NCI-H2107 (cell line): ENCODE measurements at regions not wholly inside any gene's neighbourhood (a gene's known extent, or its start where the extent isn't known, plus 50 kb on each side); places are given as distances from the start of the nearest gene placed in this dataset.
A peak's percentile ranks its signal among the peaks of the same experiment; 100 is the strongest.

ENCODE experiments used
- DNase-seq: peaks from one replicate; lab custom pipeline; 2025; lab: John Stamatoyannopoulos, UW

DNA sequence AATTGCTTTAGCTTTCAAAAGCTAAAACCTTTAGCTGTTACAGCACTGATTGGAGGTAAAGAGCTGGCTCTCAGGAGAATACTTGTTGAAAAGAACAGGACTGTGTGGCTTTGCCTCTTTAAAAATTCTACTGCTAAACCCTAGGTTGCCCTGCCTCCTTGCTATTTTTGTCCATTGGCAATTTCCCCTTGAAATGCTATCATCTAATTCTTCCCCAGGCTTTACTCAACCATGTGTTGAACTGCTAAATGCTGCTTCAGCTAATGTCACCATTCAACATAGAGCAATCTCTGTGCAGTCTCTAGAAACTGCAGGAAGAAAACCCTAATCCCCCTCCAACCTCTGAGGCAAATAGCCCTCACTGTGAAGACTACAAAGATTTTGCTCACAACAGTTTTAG lies 203.7 kb upstream of the ARX start:
- no peak for DNase-seq

DNA sequence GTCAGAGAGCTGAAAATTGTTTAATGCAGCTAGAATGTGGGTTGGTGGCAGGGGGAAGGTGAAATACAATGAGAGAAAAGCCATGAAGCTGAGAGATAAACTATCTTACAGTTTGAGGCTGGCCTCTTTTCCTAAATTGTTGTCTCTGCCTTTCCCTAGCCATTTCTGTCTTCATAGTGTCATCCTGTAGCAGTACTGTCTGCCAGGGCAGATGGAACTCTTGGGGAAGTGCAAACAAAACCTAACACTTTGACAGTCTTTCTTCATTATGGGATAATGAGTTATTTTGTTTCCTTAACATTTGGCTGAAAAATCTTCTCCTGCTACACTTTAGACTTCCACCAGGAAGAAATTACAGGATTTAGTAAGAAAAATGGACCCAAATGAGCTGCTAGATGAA lies 197.8 kb upstream of the ARX start:
- DNase-seq = no peak

DNA sequence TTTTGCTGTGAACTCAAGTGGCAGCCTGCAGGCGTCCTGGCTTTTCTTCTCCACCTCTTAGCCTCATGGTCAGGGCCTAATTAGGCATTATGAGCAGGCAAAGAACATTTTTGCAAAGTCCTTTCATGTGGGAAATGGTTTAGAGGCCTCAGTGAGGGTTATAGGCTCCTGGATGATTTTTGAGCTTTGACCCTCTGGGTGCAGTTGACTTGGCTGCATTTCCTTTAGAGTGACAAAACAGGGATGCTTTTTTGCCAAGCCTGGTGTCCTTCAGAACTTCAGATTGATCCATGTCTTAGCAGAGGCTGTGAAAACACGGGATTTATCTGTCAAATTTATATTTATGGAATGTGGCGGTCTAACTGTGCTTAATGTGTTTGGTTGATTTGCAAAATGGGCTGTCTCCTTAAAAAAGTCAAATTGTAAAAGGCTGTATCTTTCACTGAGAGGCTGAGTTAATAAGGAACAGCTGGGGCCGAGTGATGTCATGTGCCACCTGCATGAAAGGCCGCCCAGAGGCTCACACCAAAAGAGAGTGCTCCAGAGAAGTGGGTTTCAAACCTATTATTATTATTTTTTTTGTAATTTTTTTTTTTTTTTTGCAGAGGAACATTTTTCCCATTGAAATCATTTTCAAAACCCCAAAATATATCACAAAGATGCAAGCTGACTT lies 192.2 kb upstream of the ARX start:
- DNase-seq = no peak

DNA sequence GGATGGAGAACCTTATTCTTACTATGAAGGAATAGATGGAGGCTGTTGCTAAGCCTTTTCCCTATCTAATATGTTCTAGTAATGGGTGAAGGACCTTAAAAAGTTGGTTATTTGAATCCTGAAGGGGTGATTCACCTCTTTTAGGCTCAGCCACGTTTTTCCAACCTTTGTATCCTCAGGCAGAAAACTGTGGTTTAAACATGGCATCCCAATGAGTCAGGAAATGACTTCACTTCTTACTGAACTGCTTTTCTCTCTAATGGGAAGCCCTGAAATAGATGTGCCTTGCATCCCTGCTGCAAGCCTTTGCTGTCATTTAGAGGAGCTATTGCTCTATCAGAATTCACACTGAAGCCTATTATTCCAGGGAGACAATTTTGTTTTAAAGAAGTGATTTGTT lies 191.0 kb upstream of the ARX start:
- DNase-seq = no peak

DNA sequence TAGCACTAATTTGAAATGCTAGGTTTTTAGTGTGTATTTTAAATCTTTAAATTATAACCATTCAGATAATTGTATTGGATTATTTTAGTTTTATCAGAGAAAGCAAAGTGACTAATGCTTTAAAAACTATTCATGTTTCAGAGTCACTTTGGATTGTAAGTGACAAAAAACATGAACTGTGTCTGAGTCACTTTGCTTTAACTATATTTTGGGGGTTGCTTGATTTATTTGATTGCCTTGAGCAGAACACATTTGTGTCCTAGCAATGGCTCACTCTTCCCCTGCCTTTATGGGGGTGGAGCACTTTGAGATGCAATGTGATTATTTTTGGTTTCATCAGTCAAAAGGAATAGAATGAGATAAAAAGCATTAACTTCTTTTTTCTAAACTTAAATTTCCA lies 188.4 kb upstream of the ARX start:
- DNase-seq = no peak

DNA sequence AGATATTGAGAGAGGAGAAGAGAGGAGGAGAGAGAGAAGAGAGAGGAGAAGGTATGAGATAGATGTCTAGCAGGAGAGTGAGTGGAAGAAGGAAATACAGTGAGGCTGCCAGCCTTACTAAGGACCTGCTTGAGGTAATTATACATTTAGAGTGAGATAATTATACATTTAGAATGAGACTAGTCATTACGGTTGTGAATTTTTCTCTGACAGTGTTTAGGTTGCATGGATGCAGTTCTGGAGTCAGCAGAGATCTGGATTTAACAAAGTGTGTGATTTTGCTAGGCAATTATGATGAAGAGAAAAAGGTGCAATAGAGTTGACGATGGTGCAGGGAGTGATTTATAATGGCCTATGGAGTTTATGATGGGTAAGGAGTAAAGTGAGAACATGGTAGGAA lies 187.1 kb upstream of the ARX start:
- DNase-seq = no peak

DNA sequence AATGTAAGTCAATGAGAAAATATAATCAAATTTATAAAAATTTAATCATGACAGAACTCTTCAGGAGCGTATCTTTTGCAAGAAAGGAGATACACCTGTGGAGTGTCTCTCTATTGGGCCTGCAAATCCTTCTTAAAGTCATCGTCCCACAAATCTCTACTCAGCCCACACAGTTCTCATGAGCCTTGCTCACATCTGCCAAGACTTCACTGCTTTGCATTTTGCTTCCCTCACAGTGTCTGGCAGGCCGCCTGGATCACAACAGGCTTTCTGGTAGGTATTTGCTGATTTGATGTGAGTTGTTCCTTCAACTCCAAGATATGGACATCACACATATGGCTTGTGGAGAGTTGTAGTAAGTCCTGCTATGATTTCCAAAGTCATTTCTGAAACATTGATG lies 183.1 kb upstream of the ARX start:
- DNase-seq = no peak

DNA sequence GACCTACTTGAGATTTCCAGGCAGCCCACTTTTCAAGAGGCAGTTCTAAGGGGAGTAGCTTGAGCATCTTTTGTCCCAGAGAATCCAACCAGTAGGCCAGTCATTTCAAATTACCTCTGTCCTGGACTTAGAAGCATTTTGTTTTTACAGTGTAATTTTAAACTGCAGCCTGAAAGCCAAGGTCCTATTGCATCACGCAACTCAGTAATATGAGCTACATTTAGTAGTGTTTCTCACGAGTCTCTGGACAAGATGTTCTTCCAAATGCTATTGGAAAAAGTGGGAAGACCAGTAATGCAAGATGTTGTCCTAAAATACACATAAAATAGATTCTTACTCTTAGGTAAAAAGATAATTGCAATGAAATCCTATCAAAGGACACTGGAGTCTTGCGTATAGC lies 182.5 kb upstream of the ARX start:
- no peak for DNase-seq

DNA sequence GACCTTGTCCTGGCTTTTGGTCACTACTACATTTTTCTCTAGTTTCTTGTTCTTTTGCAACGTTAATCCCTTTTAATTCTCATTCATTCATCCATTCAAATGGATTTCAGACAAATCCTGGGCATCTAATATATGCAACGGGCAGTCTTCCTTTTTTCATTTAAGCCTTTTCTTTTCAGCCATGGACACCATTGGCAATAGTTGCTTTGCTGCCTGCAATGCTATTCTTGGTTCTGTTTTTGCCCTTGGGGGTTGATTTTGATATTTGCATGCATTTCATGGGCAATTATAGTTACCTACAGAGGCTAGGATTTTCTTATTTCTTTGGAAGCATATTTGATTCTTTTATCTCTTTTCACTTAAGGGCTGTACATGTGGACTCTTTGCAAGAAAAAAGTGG lies 180.5 kb upstream of the ARX start:
- DNase-seq = no peak

DNA sequence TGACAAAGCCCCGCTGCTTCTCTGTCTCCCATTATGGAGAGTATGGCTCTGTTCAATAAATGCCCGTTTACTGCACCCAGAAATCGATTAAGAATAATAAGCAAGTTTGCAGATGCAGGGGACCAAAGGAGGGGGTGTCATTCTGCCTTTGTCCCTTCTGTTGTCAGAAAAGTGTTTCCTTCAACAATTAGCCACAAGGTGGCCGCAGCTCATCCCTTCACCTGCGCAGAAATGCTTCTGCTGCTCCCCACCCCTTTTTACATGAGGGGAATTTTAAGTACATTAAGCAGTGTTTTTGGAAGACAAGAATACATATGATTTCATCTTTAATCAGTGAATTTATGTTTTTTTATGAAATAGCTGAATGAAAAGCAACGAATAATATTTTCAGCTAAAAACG lies 175.6 kb upstream of the ARX start:
- DNase-seq = no peak

DNA sequence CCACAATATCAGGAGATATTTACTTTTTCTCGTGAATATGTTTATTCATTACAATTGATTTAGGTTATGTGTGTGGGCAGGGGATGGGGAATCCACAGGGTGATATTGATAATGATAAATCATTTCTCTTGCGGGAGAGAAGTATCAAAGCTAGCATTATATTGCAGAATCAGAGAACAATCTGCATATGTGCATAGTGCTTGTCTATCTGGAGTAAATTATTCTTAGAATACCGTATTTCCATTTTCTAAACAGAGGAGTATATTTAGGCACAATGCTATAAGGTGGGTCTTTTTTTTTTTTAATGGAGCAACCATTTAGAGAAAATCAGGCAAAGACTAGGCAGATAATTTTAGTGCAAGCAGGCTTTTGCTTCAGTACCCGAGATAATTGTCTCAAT lies 166.0 kb upstream of the ARX start:
- no peak for DNase-seq

DNA sequence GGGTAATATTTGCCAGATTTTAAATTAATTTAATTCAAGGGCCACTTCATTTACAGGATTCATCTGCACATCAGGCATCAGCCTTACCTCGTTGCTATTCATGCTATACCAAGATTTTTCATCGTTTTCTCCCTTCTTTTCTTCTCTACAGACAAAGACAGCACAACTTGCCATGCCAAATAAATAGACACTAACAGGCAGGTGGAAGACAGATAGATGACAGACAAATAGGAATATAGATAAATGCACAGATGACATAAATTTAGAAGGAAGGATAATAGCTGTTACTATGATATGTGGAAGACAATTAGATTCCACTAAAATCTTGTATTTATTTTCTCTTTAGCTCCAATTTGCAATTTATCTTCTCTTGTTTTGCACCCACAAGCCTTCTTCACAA lies 164.5 kb upstream of the ARX start:
- no peak for DNase-seq

DNA sequence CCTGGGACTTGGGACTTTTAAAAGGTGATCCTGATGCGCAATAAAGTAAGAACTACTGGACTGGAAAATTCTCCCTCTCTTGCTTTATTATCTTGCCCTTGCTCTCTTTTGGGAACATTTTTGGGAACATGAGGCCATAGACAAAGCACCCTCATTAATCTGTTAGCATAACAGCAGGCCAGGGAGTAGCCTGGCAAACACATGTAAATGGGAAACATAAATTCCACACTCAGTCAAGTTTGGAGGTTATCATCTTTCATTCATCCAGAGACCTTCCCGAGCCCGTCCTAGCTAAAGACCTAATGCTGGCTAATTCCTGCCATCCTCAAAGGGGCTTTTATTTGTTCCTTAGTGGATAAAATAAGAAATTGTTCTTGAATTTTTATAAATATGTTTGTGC lies 162.8 kb upstream of the ARX start:
- DNase-seq = no peak

DNA sequence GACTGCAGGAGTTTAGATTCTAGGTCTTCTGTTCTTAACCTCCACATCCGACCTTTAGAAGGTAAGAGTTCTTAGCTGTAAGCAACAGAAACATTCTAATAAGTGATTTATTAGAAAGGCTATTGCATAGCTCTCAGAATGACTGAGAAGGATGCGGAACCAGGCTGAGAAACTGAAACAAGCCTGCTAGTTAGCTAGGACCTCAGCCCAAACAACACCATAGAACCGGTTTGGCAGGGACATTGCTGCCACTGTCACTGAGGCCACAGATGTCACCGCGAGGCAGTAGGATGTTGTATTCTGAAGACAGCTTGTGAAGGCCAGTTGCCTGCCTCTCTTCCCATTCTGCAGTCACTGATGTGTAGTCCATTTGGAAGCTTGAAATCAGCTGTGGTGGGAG lies 160.0 kb upstream of the ARX start:
- DNase-seq = no peak

DNA sequence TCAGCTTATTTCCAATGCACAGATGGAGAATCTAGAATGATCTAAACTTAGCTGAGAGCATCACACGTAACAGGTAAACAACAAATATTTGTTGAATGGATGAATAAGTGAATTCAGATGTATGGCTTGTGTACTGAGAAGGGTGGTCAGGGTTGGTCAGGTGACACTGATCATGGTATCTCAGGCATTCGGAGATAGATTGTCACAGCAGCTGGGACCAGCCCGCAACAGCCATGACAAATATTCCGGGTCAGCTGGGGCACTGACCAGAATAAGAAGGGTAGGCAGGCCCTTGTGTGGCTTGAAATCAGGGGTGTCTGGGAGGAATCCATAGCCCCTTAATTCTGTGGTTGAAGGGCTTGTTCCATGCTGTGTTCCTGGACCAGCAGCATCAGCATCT lies 159.4 kb upstream of the ARX start:
- DNase-seq = no peak

DNA sequence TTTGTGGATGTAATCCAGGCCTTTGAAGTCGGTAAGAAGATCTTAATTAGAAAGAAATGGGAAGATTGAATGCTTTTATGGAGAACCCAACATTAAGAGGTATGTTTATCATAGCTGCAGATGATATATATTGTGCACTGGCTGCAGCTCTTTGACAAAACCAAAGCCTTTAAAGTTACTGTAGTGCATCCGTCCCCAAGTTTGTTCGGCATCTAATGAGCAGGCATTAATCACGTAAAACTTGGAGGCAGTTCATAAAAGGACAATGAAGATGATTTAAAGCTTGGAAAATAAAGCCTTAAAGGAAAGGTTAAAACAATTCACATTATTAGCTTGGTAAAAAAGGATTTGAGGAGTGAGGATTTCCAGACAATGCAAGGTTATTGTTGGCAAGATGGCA lies 150.8 kb upstream of the ARX start:
- no peak for DNase-seq

DNA sequence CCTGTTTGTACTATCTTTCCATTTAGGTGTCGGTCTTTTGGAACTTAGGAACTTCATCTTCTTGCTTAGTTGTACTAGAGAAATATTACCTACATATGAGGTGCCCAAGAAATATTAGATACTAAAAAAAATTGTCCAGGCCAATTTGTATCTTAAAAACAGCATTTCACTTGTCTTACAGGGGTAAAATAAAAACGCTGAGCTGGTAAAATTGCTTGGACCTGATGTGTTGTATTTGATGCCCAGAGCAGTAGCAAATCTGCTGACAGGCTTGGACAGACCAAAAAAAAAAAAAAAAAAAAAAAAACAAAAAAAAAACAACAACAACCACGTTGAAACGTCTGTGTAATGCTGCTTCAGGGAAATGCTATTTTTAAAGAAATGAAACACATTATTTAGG lies 150.4 kb upstream of the ARX start:
- DNase-seq = no peak

DNA sequence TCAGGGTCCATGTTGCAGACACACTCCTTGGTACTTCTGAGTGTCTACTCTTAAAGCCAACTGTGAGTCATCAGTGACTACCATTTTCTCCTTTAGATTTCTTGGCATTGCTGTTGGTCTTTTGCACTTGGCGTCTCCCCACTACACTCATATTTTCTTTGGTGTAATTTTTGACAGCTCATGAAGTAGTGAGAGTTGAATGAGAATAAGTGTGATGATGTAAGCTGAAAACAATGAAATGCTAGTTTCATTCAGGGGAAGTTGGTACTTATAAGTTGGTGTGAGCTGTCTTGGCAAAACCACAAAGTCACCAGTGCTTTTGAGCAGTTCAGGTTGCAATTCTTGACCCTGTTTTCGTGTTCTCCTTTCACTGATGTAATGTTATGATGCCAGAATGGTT lies 142.9 kb upstream of the ARX start:
- no peak for DNase-seq

DNA sequence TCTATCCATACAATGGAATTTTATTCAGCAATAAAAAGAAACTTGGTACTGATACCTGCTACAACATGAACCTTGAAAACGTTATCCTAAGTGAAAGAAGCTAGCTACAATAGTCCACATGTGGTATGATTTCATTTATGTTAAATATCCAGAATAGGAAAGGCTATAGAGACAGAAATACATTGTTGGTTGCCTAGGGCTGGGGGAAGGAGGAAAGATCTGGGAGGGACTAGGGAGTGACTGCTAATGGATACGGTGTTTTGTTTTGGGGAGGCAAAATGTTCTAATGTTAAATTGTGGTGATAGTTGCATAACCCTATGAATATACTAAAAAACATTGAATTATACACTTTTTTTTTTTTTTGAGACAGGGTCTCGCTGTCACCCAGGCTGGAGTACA lies 141.1 kb upstream of the ARX start:
- DNase-seq = no peak

DNA sequence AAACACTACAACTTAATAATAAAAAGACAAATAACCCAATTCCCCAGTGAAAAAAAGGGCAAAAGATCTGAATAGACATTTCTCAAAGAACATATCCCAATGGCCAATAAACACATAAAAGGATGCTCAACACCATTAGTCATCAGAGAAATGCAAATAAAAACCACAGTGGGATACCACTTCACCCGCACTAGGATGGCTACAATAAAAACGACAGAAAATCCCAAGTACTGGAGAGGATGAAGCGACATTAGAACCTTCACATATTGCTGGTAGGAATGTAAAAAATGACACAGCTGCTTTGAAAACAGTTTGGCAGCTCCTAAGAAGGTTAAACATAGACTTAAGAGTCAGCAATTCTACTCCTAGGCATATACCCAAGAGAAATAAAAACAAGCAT lies 140.6 kb upstream of the ARX start:
- no peak for DNase-seq

DNA sequence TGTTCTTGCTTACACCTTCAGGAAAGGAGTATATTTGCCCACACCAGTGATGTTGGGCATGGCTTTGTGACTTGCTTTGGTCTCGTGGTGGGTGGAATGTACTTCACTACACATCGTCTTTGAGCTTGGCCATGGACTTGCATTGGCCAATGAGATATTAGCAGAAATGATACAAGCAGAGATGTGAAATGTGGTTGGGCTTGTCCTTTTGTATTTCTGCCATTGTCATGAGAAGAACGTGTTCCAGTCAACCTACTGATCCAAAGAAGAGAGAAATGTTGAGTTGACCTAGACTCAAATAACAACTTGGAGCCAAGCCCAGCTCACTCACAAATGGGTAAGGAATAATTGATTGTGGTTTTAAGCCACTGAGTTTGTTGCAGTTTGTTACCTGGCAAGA lies 138.4 kb upstream of the ARX start:
- no peak for DNase-seq

DNA sequence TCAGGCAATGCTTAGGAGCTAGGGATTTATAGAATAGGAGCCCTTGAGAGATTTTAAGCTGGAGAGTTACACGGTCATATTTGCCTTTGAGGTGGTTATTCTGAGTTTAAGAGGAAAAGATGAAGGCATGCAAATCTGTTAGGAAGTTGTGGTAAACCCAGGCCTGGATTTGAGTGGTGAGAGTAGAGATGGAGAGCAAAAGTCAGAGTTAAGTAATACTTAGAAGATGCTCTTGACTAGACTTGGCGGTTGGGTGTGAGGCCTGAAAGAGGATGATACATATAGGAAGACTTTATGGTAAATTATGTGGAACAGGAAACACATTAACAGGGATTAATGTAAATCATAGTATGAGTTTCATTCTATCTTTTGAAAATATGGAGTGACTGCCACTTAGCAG lies 136.0 kb upstream of the ARX start:
- DNase-seq = no peak

DNA sequence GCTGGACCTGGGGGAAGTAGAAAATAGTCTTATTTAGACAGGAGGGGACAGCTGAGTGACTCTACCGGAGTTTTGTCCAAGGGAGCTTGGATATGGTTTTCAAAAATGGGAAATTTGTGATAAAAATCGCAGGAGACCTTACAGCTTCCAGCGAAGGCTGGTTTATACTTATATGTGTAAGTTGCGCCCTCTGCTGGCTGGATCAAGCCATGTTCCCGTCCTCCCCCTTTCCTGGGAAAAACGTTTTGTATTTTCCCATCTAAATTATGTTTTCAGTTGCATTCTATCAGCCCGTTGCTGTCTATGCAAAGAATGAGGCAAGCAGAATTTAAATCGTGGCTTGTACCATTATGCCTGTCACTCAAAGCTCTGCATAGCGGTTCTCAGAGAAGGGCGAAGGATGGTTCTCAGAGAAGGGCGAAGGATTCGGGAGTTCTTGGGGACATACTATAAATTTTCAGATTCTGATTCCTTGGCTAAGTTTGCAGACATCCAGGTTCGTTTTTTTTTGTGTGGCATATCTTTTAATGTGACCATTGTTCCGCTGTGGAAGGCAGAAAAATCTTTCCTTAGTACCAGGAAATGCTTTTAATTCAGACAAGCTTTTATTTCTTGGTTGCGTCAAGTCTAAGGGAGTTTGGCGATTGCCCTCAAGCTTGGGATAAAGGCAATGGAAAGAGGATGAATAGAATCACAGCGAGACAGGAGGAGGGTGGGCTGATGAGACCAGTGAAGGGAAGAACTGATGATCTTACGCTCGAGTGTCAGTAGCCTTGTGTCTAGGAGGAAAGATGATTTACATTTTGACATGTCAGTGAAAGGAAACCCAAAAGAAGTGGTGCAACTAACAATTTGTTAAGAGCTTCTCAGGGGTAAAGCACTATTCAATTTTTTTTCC lies 128.5 kb upstream of the ARX start:
- peak; percentile 12 for DNase-seq

DNA sequence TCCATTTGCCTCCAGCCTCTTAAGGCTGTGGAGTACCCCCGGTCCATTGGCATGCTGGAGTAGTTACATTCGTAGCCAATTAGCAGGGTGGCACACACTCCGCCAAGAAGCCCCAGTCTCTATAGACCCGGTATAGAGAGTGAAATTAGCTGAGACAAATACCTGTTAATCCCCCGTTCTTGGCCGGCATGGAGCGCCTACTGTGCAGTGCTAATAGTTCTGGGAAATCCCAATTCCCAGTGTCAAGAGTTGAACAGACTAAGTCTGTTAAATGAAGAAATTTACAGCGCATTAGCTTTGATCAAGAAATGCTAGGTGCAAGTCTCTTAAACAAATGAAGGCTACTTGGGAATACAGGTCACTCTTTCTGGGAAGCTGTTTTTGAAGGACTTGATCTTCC lies 127.8 kb upstream of the ARX start:
- no peak for DNase-seq
